GM19397 (cell line): ENCODE measurements at regions not wholly inside any gene's neighbourhood (a gene's known extent, or its start where the extent isn't known, plus 50 kb on each side); places are given as distances from the start of the nearest gene placed in this dataset.
"Not testable (repeated sequence)": the region's sequence is repeated elsewhere in the genome, so short reads cannot be mapped to it uniquely, and the experiment has no call there.

Experiments used
- ATAC-seq: cut with Tn5 transposase; IDR thresholded peaks from one replicate; pipeline ENCODE4 v1.9.1; 2021; ENCODE audit warnings: mild to moderate bottlenecking, moderate library complexity; ENCODE audit not compliant: unreplicated experiment

DNA sequence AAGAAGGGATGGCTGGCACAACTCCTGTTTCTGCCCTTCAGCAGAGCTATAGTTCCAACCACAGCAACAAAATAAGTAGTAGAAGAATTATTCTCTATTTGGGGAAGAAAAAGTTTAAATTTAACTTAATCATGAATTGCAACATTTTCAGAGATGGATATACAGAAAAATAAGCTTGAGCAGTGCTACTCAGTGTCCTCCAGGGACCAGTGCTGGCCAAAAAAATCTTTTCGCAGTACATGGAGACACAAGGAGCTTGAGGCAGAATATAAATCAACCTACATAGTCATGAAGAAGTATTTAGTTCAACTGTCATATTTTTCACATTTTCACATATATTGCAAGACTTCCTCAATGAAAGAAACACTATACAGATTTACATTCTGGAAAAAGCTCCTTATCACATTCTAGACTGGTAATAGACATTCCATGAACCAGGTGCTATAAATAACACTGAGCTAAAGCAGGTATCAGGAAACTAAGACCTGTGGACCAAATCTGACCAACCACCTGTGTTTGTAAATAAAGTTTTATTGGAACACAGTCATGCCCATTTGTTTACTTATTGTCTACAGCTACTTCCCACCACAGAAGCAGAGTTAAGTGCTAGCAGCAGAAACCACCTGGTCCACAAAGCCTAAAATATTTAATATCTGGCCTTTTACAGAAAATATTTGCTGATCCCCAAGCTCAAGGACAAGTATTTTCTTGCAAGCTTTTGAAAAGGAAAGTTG lies 101.9 kb downstream of the RGS21 start:
- ATAC-seq: no peak

GRCh38 chr1:192430644-192431043 lies 113.9 kb downstream of the RGS21 start:
- no peak for ATAC-seq

DNA sequence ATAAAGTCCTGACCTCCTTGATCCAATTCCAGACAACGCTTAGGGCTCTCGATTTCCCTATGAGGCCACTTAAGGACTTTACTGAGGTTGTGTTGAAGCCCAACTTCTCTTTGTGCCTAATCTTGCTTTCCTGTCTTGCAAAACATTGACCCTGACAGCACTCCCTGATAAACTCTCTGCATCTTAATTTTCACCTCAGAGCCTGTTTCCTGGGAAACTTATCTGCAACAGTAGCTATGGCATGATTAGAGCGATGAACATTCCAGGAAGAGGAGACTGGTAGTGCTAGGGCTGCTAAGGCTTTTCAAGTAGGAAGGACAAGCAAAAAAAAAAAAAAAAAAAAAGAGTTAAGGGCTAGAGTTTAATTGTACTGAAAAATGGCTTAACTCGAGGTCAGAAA lies 118.9 kb downstream of the RGS21 start:
- no peak for ATAC-seq

- ATAC-seq: no peak
Measured at GRCh38 chr1:192436441-192437078, 119.8 kb downstream of the RGS21 start.

- ATAC-seq: no peak
Measured at GRCh38 chr1:192438737-192439136, 121.9 kb downstream of the RGS21 start.

GRCh38 chr1:192439373-192440025 lies 122.7 kb downstream of the RGS21 start:
- ATAC-seq: no peak

GRCh38 chr1:192441492-192441891 lies 124.7 kb downstream of the RGS21 start:
- ATAC-seq: no peak

GRCh38 chr1:192442736-192443135 lies 125.9 kb downstream of the RGS21 start:
- ATAC-seq: no peak

DNA sequence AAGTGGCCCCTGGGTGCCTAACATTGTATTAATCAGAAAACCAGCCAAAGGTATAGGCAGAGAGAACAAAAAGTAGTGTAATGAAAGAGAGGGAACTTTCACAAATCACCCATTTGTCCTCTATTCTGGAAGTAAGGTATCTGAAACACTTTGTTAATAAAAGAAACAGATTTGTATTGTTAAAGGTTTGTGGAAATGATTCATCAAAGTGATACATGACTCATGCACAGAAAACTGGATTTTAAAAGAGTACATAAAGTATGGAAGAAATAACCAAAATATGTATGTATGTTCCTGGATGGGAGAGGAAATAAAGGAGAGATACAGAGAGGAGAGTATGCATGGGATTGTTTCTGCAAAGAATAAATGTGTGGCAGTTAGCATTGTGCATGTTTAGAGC lies 126.8 kb downstream of the RGS21 start:
- no peak for ATAC-seq

- no peak for ATAC-seq
Measured at GRCh38 chr1:192445241-192445640, 128.4 kb downstream of the RGS21 start.

DNA sequence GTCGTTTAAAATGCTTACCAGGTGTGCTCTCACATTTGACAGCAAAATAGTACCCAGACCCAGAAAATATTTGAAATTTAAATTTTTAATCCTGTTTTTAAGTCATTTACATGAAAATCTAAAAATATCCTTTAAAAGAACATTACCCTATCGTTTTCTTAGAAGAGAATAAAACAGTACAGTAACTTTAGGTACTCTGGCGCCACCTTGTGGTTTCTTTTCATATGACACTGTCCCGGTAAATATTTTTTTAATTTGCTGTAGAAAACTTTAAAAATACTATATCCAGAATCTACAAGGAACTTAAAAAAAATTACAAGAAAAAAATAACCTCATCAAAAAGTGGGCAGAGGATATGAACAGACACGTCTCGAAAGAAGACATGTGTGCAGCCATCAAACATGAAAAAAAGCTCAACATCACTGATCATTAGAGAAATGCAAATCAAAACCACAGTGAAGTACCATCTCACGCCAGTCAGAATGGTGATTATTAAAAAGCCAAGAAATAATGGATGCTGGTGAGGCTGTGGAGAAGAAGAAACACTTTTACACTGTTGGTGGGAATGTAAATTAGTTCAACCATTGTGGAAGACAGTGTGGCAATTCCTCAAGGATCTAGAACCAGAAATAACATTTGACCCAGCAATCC lies 129.2 kb downstream of the RGS21 start:
- ATAC-seq: peak; percentile 64

DNA sequence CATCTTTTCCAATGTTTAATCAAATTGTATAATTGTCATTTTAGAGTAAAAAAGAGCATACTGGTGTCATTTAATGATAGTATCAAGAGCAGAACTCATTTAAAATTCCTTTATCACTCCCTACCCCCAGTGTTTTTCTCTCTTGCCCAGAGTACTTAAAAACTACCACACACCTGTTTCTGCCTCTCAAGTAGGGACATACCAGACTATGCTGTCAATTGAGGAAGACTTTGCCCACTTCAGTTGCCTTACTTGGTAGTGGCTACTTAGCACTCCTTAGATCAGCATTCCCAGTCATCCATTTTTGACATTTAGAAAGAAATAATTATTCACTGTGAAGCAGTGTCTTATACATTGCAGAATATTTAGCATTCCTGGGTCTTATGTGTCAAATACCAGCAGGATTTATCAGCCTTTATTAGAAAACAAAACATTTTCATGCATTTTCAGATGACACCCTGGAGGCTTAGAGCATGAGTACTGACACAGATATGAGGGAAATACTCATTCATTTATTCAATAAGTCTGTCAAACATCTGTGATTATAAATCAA lies 127.5 kb upstream of the RGS1 start:
- no peak for ATAC-seq

DNA sequence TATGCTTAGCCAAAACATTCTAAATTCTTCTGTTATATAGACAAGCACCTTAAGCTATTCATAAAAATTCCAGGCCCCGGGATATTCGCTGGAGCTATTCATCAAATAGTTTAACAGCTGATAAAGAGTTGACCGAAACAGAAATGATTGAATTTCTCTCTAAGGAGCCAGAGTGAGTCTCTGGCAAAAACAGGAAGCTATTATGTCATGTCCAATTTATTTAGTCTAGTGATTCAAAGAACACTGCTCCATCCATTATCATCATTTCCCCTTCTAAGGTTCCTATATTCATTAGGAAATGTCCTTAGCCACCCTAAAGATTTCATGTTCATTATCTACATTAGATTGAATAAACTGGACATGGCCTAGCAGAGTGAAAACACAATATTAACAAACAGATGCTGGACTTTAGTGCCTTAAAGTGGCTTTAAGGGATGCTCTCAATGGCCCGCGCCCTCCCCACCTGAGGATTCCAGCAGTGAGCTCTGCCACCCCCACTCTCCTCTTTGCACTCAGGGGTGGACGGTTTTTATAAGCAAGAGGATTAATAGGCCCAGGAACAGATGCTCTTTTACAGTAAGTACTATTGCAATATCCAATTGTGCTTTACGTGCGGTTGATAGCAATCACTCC lies 122.1 kb upstream of the RGS1 start:
- ATAC-seq: no peak

GRCh38 chr1:192459467-192459866 lies 116.1 kb upstream of the RGS1 start:
- no peak for ATAC-seq

DNA sequence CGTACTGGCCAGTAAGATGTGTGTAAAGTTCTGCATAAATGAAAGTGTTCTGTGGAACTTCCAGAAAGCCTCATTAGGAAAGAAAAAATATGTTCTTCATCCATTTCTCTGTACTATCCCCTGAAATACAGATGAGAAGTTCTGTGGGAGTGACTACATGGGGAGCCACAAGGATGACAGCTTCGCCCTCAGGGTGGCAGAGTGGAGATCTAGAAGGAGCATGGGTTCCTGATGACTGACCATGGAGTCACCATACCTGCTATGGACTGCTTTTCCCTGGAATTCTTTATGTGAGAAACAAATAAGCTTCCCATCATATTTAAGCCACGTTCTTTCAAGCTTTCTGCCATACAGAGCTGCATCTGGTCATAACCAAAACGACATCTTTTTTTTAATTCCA lies 113.9 kb upstream of the RGS1 start:
- no peak for ATAC-seq

- no peak for ATAC-seq
Measured at GRCh38 chr1:192462616-192463015, 113.0 kb upstream of the RGS1 start.

DNA sequence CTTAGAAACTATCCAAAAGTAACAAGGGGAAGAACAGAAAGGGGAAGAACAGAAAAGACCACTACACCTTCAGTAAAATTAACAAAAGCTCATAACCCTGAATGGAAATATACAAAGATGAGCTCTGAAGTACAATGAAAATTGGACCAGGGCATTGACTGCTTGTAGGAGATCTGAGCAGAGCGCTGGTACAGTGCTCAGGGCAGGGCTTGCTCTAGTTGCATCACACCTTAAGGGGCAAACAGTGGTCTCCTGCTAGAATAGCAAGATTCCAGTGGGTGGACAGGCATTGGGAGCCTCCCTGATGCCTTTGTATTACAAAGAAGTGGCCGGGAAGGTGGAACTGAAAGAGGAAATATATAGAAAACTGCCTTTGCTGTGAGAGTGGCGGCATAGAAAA lies 111.9 kb upstream of the RGS1 start:
- no peak for ATAC-seq

DNA sequence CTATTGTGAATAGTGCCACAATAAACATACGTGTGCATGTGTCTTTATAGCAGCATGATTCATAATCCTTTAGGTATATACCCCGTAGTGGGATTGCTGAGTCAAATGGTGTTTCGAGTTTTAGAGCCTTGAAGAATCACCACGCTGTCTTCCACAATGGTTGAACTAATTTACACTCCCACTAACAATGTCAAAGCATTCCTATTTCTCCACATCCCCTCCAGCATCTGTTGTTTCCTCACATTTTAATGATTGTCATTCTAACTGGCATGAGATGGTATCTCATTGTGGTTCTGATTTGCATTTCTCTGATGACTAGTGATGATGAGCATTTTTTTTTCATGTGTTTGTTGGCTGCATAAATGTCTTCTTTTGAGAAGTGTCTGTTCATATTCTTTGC lies 110.4 kb upstream of the RGS1 start:
- ATAC-seq: not testable (repeated sequence)

DNA sequence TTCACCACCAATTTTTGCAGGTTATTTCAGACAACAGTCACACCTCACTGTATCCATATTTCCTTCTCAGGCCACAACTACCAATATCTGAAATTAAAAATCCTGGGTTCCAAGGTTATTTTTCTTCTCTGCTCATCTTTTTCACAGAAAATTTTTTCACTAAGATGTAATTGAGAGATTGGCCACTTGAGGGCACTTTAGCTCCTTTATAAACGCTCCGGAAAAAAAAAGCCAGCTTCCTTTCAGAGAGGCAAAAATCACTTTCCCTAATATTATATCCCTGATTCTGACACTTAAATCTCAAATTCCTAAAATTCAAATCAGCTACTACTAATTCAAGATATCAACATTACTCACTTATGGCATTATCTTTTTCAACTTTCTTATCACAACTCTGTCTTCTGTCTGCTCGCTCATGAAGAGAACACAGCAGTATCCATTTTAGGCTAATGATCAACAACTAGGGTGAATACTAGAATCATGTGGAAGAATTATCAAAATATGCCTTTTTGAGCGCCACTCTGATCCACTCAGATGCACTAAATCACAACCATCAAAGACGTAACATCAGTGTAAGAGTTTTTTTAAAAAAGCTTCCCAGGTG lies 101.4 kb upstream of the RGS1 start:
- no peak for ATAC-seq

GRCh38 chr1:192475329-192475728 lies 100.2 kb upstream of the RGS1 start:
- ATAC-seq: no peak

DNA sequence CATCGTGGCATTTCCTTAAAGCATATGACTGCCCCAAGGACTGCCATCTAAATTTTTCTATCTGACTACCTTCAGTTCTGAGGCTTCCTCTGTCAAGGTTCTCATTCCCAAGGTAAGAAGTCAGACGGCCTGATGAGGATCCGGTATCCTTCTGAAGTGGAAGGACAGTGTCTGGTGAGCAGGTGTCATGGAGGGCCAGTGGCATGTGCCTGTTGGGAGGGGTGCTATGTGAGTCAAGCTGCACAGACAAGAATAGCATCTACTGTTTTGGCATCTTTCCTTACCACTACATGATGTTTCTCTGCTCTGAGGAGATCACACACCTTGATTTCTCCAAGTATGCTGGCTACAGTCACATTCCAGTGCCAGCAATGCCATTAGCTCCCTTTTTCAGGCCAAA lies 99.6 kb upstream of the RGS1 start:
- no peak for ATAC-seq
